ENCODE measurements at regions not wholly inside any gene's neighbourhood (a gene's known extent, or its start where the extent isn't known, plus 50 kb on each side); places are given as distances from the start of the nearest gene placed in this dataset.

GRCh38 chr20:21609221-21609620 is 95.4 kb upstream of the NKX2-2 start:
- TF ChIP-seq SAFB (IDR thresholded peaks at IDR 0.05; ENCODE audit: borderline replicate concordance, low read depth, low read length) (no peak), ZNF24 (IDR thresholded peaks at IDR 0.05) (no peak), TRIM24 (IDR thresholded peaks at IDR 0.05) (no peak), HNRNPK (IDR thresholded peaks at IDR 0.05; ENCODE audit: low read depth, low read length, poor library complexity, severe bottlenecking) (no peak), CC2D1A (IDR thresholded peaks at IDR 0.05) (no peak), PML (IDR thresholded peaks at IDR 0.05; ENCODE audit: low read length) (no peak), ARHGAP35 (IDR thresholded peaks at IDR 0.05; ENCODE audit: partially characterized antibody) (no peak), POLR2AphosphoS5 (IDR thresholded peaks at IDR 0.05; ENCODE audit: control insufficient read depth, insufficient read depth, low read depth, low read length) (no peak)
- TF ChIP-seq, protein P1, sequence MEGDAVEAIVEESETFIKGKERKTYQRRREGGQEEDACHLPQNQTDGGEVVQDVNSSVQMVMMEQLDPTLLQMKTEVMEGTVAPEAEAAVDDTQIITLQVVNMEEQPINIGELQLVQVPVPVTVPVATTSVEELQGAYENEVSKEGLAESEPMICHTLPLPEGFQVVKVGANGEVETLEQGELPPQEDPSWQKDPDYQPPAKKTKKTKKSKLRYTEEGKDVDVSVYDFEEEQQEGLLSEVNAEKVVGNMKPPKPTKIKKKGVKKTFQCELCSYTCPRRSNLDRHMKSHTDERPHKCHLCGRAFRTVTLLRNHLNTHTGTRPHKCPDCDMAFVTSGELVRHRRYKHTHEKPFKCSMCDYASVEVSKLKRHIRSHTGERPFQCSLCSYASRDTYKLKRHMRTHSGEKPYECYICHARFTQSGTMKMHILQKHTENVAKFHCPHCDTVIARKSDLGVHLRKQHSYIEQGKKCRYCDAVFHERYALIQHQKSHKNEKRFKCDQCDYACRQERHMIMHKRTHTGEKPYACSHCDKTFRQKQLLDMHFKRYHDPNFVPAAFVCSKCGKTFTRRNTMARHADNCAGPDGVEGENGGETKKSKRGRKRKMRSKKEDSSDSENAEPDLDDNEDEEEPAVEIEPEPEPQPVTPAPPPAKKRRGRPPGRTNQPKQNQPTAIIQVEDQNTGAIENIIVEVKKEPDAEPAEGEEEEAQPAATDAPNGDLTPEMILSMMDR (IDR thresholded peaks at IDR 0.05 in 2 of 3, conservative IDR thresholded peaks at IDR 0.05 in 1 of 3; ENCODE audit: insufficient read depth in 2 of 3, low read depth in 1 of 3, low read length in 3 of 3): no peak
- TF ChIP-seq, protein P2, sequence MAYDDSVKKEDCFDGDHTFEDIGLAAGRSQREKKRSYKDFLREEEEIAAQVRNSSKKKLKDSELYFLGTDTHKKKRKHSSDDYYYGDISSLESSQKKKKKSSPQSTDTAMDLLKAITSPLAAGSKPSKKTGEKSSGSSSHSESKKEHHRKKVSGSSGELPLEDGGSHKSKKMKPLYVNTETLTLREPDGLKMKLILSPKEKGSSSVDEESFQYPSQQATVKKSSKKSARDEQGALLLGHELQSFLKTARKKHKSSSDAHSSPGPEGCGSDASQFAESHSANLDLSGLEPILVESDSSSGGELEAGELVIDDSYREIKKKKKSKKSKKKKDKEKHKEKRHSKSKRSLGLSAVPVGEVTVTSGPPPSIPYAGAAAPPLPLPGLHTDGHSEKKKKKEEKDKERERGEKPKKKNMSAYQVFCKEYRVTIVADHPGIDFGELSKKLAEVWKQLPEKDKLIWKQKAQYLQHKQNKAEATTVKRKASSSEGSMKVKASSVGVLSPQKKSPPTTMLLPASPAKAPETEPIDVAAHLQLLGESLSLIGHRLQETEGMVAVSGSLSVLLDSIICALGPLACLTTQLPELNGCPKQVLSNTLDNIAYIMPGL (CRISPR knock-in tag; IDR thresholded peaks at IDR 0.05): no peak
- TF ChIP-seq, protein P3, sequence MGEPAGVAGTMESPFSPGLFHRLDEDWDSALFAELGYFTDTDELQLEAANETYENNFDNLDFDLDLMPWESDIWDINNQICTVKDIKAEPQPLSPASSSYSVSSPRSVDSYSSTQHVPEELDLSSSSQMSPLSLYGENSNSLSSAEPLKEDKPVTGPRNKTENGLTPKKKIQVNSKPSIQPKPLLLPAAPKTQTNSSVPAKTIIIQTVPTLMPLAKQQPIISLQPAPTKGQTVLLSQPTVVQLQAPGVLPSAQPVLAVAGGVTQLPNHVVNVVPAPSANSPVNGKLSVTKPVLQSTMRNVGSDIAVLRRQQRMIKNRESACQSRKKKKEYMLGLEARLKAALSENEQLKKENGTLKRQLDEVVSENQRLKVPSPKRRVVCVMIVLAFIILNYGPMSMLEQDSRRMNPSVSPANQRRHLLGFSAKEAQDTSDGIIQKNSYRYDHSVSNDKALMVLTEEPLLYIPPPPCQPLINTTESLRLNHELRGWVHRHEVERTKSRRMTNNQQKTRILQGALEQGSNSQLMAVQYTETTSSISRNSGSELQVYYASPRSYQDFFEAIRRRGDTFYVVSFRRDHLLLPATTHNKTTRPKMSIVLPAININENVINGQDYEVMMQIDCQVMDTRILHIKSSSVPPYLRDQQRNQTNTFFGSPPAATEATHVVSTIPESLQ (CRISPR knock-in tag; IDR thresholded peaks at IDR 0.05): no peak

All from K562 (cell line).